AG20443 (cell line): ENCODE measurements at regions not wholly inside any gene's neighbourhood (a gene's known extent, or its start where the extent isn't known, plus 50 kb on each side); places are given as distances from the start of the nearest gene placed in this dataset.

Experiments used
- DNase-seq: peaks from one replicate; pipeline ENCODE4 v3.0.0; 2012; ENCODE audit warnings: low spot score, mixed read lengths

DNA sequence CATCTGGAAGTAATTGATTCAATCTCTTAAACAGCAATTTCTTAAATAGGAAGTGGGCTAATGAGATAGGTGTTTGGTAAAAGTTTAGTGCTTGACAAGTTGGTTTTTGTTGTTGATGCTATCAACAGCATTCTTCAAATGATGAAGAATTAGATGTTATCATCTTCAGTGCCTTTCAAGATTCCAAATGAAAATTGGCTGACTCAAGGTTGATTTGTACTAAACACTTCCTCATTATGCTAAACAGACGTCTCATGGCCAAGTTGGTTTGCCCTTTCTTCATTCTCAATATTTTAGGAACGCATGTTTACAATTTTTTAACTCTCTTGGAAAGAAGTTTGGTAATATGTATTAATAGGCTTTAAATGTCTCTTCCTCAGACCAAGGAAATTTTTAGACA is 86.0 kb downstream of the MID1IP1 start:
- no peak for DNase-seq

DNA sequence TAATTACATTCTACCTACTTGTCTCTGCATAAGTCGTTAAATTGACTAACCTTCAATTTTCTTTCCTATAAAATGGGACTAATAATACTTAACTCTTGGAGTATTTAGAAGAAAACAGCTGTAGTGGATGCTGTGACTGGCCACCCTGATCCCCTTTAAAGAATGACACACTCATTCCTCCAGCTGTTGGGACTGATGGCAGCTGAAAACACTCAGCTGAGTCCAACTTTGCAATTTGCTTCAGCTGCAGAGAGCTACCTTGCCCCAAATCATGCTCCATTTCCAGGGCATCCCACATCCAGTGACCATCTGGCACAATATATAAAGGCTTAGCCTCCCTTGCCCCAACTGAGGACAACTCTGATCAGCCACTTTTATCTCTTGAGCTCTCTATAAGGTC is 89.1 kb downstream of the MID1IP1 start:
- DNase-seq = no peak

DNA sequence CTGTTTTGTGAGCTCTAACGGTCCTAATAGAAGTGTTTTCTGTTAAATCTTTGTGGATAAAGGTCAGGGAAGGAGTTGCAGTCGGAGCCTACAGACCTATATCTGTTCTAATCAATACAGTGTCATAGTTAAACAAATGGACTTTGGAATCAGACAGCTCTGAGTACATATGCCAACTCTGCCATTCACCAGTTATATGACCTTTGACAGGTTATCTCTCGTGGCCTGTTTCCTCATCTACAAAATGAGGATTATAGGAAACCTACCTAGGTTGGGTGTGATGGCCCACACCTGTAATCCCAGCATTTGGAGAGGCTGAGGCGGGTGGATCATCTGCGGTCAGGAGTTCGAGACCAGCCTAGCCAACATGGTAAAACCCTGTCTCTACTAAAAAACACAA is 89.7 kb downstream of the MID1IP1 start:
- no peak for DNase-seq

DNA sequence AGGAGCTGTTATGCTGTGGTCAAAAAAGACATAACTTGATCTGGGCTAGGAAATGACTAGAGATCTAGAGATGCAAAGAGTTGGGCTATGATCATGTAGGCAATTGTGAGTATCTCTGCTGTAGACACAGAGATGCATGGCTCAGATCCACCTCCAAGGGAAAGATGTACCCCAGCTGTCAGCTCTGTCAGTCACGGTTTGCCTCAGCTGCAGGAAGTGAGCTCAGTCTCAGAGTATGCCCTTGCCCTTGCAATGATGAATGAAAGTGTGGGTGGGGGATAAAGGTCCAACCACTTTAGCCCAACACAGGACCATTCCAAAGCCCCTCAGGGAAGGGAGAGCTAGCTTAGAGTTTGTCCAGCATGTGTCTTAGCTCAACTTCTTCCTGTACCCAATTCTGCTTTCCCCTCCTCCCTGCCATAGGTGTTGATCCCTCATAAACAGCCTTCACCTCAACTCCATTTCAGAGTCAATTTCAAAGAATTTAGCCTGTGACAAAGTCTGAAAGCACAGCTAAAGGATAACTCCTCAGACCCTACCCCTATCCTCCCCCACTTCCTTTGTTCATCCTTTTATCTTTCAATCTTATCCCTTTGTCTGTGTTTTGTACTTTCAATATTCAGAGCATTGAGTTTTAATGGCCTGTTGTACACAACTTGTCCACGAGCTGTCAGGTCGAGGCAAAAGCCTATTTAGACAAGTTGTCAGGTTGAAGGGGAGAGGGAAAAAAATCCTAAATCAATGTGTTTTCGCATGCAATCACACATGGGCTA is 90.6 kb downstream of the MID1IP1 start:
- DNase-seq = no peak

DNA sequence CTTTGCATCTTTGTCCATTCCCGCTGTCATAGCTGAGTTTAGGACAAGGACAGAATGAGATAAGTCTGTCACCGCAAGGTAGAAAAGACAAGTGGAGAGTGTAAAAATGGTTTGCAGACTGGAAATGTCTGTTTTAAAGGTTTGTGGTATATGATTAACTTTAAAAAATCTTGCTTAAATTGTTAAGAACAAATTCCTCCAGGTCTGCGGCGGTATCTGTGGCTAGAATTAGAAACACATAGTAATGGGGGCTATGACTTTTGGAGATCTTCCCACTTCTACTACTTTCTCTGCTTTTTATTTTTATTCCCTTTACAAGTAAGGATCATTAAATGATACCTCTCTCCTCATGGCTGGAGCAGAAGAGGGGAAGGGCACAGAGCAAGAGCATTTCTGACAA is 92.2 kb downstream of the MID1IP1 start:
- DNase-seq = no peak

DNA sequence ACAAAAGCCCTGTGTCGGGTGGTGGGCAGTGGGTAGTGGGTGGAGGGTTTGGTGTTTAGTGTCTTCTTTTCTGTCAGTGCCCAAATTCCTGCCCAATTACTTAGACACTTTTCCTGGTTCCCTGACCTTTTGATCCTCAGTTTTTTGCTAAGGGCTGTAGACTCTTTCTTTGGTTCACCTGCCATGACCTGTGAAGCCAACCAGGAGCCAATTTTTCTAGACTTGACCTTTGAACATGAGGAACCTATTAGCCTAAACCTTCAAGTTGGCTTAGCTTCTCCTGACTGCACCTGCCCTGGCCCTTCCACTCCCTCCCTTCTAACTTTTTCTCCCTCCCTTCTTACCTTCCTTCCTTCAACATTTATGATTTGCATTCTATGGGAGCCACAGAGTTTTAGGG is 94.5 kb downstream of the MID1IP1 start:
- no peak for DNase-seq

DNA sequence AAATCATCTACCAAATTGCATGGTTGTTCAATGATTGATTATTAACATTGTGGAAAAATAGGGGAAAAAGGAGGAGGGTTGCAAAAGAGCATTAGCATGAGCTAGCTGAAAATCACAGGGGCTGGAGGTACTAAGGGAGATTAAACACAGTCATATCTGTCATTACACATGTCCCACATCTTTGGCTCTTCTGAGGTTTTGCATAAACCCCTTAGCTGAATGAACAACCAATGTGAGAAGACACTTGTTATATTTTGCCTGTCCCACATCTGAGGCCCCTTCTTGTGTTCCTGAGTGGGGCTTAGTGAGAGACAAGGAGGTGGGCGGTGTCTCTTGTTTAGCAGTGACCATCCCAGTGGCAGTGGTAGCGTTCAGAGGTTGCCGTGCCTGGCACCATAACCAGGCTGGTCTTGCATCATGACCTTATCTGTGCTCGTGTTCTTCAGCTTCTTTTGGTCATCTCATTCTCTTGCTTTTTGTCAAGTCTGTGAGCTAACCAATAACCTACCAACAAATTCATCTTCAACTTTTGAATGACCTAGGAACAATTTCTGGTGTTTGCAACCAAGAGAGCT is 95.6 kb downstream of the MID1IP1 start:
- DNase-seq = no peak

DNA sequence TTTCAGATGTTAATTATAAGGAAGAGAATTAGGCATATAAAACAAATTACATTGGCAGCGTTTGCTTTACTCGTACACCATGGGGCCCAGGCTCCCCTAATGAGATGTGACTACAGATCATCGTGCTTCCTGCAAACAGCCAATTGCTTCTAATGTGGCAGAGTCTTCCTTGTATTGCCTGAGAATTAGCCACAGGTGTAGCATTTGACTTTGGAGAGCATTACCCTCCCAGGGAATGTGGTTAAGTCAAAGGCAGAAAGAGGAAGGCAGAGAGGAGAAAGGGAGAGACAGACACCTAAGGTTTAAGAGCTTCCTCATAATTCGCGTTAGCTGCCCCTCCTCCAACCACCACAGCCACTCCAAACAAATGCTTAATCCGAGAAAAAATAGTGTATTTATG is 97.0 kb downstream of the MID1IP1 start:
- DNase-seq = no peak

DNA sequence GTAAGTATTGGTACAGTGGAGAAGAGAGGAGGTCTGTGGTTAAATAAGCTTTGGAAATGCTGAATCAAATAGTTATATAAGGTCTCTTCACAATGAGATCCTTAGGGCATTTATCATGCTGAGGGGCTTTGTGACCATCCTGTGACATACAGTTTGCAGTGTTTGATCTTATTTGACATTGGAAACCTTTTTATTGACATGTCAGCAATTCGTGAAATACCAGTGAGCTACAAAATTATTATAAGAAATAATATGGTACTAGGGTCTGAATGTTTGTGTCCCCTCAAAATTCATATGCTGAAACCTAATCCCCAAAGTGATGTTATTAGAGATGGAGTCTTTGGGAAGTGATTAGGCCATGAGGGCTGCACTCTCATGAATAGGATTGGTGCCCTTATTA is 98.4 kb downstream of the MID1IP1 start:
- no peak for DNase-seq

DNA sequence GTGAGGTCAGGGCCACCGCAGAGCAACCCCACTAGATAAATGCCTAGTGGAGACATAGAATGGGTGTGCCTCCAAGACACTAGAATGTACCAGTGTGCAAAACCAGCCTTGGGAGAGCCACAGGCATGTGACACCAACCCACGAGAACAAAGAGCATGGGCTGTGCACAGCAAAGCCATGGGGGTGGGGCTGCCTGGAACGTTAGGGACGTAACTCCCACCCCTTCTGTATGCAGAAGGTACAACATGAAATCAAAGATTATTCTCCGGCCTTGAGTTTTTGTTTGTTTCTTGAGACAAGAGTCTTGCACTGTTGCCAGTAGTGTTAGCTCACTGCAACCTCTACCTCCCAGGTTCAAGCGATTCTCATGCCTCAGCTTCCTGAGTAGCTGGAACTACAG is 99.5 kb downstream of the MID1IP1 start:
- no peak for DNase-seq

DNA sequence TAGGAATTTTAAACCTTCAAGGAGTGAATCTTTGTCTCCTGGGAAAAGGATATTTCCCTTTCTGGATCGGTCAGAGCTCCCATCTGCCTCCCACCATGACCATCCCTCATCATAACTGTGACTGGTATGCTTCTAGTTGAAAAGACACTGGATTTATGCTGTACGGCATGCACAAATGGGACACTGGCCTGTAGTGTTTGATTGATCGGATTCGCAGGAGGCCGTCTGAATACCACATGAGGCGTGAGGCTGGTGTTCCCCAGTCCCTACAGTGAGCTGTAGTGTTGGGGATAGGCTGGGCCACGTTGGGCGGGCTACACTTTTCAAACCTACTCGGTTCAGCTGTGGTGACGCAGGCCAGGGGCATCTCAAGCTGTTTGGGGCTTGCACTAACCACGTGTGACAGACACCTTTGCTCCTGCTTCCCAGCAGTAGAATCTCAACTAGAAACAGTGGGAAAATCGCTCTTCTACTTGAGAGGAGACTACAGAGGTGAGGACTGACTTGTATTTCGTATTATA is 101.8 kb downstream of the MID1IP1 start:
- DNase-seq = no peak

DNA sequence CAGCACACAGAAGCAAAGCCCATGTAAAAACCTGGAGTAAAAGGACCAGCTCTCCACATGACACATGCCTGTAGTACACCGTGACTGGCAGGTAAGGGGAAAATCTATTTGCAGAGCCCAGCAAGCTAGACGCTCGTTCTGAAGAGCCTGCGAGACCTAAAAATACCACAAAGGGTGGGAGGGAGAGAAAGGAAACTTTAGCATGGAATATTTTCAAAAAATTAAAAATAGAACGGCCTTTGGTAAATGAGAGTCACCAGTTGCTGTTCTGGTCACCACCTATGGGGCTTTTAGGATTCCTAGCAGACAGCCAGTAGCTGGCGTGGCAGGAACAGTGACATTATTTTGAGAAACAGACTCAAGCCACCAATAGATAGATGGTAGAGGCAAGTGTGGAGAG is 115.5 kb downstream of the MID1IP1 start:
- no peak for DNase-seq

DNA sequence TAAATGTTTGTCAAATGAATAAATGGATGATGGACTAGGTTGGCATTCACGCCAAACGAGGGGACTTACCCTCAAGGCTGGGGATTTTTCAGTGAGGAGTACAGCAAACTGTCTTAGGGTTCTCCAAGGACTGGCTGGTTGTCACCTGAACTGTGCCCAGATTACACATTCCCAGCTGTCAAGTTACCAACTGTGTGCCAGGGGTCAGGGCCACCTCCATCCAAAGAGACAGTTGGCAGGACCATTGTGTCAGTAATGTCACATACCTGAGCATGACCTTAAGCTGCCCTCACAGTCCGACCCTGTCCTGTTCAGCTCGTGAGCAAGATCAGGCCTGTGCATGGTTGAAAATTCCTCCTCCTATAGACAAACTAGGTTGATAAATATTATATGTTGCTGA is 116.7 kb downstream of the MID1IP1 start:
- no peak for DNase-seq

DNA sequence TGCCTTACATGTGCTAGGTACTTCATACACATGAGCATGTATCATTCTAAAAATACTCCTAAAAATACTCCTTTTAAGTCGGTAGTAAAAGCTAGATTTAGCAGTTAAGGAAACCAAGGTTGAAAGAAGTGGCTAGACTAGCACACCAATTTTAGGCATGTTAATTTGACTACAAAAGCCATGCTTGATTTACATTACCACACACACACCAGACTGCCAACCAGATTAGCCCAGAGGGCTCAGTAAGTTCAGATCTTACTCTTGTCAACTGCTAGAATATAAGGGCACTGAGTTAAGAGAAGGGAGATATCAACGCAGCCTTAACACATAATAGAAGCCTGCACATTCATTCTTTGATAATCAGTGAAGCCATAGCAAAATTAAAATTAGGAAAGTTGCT is 117.9 kb downstream of the MID1IP1 start:
- DNase-seq = no peak

DNA sequence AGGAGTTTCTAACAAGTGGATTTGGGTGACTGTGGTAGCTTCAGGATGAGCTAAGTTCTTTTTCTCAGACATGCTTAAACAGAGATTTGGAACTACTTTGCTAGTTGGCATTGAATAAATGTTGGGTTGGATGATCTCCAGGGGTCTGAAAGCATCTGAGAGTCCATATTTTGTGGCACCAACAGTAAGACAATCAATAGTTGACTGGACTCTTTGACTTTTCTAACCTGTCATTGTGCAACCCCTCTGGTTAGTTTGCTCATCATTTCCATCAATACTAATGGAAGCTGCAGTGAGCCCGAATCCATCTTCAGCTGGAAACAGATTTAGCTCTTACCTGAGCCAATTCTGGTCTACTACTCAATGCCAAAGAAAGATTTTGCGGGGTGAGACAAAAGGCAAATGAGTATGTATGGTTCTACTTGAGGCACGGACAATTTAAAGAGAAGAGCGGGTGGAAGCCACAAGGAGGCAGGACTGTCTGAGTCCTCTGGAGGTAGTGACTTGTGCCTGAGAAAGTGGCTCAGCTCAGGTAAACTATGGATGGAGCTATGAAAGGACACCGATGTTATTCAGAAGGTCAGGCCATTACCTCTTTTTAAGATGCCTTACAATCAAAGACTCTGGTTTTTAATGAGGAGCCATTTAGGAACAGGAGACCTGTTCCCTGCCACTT is 118.7 kb downstream of the MID1IP1 start:
- no peak for DNase-seq

DNA sequence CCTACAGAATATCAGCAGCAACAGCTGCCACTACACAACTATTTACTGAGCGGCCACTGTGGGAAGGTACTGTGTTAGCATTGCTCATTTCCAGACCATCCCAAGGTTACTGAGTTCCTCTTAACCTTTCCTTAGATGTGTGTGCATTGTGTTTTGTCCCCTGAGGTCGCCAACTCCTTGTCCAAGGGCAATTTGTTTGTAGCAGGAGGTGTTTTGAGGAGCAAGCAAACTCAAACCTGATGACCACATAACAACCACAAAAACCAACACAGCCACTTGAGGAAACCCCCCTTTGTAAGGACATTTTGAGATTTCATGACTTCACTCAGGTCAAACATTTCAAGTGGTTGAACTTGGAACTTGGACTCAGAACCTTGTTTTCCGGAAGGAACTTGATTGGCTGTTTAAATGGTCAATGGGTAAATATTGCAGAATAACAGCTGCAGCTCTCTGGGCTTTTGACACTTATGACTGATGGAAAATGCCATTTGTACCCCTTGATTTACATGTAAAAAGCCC is 122.3 kb downstream of the MID1IP1 start:
- no peak for DNase-seq

DNA sequence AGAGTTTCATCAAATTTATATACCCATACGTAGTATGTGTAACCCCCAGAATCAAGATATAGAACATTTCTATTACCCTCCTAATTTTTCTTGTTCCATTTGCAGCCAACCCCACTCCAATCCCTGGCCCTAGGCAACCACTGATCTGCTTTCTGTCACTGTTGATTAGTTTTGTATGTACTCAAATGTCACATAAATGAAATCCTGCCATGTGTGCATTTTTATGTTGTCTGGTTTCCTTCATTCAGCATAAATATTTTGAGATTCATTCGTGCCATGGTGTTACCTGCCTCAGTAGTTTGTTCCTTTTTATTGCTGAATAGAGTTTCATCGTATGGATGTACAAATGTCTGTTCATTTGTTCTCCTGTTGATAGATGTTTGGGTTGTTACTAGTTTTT is 126.3 kb downstream of the MID1IP1 start:
- no peak for DNase-seq

DNA sequence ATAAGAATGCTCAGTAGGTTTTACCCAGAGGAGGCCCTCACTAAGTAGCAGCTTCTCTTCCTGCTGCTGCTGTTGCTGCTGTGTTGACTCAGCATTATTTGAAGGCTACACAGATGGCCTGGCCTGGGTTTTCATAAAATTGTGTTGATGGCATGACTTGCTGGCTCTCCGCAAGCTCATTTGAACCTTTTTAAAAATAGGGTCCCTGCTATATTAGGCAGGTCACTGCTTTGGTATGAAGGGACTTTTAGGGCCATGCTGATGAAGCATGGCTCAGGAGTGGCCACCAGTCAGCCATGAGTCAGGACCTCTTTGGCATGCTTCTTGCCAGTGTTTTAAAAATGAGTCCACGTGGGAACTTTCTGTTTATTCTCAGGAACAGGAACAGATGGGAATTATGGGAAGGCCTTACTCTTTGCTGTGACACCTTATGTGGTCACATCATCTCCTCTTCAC is 128.7 kb downstream of the MID1IP1 start:
- peak; percentile 74 for DNase-seq

DNA sequence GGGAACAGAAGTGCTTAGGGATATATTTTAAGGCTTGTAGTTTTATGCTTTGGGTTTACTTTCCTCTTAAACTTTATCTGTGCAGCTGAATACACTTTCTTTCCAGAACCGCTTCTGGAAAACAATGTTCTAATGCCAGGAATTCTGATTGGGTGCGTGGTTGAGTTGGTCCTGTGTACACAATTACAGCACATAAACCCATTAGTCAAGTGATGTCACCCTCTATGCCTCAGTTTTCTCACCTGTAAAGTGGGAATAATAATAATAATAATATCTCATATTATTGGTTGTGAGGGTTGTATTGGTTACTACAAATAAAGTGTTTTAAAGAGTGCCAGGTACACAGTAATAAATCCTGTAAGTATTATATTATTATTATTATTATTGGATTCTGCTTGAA is 129.2 kb downstream of the MID1IP1 start:
- no peak for DNase-seq

DNA sequence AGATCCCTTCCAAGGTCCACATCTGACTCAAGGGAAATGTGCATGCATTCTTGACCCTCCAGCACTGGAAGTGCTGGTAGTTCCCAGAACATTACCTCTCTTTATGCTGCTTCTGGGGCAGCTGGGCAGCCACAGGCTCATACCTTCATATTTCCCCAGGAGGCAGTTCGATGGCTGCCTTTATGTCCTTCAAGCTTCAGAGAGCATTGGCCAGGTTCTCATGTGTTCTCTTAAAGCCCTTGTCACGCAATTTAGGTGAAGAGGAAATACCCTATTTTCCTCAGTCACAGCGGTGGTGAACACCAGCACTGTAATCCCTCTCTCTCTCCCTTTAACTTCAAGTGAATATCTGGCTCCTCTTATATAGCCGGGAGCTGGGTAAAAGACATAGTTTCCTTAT is 134.3 kb downstream of the MID1IP1 start:
- no peak for DNase-seq

DNA sequence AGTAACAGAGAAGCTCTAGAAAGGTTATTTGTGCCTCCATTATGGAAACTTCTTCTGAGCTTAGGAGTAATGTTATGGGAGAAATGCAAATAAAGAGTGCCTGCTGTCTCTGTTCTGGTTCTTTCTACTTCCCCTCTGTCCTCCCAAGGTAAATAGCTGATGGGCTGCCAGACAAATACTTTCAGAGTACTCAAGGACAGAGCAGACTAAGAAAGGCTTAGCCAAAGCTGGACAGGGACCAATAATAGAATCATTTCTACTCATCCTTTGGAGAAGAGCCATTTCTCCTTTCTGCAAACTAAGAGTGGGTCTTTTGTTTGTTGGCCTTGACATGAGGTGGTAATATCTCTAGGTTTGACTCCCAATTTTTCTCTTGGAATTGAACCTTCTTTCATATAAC is 136.1 kb downstream of the MID1IP1 start:
- no peak for DNase-seq

DNA sequence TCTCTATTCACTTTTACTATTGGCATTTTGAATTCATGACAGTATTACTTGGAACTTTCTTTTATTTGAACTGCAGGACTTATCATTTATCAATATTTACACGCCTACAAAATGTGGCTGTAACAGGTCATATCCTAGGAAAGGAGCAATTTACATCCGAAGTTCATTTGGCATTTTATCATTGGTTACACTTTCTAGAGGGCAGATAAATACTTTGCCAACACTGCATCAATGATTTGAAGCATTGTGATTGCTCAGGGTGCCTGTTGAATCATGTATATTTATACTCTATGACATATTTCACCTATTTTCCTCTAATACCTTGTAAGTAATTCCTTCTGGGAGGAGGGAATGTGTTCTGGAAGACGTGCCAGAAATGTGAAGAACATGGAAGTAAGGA is 136.7 kb downstream of the MID1IP1 start:
- no peak for DNase-seq

DNA sequence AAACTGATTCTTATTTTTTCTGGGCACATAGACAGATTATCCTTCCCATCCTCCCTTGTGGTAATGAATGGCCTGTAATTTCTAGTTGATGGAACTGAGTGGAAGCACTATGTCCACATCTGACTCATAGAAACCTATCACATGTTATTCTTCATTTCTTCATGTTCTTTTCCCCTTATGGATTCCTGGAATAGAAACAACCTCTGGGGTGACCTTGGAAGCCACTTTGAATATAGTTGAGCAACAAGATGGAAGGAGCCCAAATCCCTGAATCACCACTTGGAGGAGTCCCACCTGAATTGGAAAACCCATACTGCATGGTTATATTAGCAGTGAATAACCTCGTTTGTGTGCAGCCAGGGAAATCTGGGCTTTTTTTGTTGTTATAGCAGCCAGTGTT is 137.8 kb downstream of the MID1IP1 start:
- peak; percentile 12 for DNase-seq
